GM10248 (cell line): ENCODE measurements at regions not wholly inside any gene's neighbourhood (a gene's known extent, or its start where the extent isn't known, plus 50 kb on each side); places are given as distances from the start of the nearest gene placed in this dataset.

Source experiments
- CTCF ChIA-PET: fragments of 300-600 bp; sonication (Branson Sonifier 250); formaldehyde crosslinking; extraction: SDS; loops from one replicate; lab custom pipeline; 2021; ENCODE audit warnings: antibody characterized with exemption; lab: Yijun Ruan, JAX
- POLR2A ChIA-PET: fragments of 350-650 bp; sonication (Branson Sonifier 250); formaldehyde crosslinking; extraction: SDS; loops from one replicate; lab custom pipeline; 2020; ENCODE audit warnings: antibody characterized with exemption; lab: Yijun Ruan, JAX
- DNase-seq: peaks from one replicate; pipeline ENCODE4 v3.0.0; 2012; ENCODE audit errors: extremely low spot score
- CTCF ChIP-seq: IDR thresholded peaks from 2 replicates; pipeline ENCODE4 v1.5.1; 2012; ENCODE audit warnings: mild to moderate bottlenecking, low read depth; ENCODE audit errors: extremely low read depth, missing control alignments, control extremely low read depth

DNA sequence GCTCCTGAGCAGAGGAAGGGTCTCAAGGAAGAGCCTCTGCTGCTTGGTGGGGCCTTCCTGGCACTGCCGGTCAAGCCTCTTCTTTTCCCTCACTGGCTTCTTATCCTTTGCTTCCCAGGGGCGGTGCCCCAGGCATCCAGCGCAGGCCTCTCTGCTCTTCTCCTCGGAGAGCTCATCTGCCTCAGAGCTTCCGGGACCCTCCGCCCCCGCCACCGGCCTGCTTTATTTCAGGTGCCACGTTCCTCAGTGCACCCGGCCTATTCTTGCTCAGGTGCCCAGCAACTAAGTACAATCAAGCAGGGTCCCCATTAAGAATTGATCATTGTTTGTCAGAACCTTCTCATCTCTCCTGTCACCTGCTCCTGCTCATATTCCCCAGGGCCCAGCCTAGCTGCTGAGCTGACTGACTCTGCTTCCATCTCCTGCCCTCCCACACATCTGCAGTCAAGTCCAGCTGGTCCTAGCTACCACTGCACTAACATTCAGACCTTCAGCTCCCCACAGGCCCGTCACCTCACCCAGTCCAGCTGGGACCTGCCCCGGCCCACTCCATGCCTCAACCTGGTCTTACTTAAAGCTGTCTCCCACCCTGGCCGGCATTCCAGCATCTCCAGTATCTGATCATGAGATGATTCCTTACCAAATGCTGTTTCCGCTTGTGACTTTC is 114.3 kb upstream of the BOD1 start:
- POLR2A ChIA-PET: no interaction called here
- TF ChIP-seq CTCF: no peak
- CTCF ChIA-PET: interaction anchor here (1.0 to 4.6 kb wide), 5 partner anchors 10 to 134 kb away, joined by 3 to 30 read pairs (median 4); no protein-coding TSS in a partner anchor
- DNase-seq: no peak

DNA sequence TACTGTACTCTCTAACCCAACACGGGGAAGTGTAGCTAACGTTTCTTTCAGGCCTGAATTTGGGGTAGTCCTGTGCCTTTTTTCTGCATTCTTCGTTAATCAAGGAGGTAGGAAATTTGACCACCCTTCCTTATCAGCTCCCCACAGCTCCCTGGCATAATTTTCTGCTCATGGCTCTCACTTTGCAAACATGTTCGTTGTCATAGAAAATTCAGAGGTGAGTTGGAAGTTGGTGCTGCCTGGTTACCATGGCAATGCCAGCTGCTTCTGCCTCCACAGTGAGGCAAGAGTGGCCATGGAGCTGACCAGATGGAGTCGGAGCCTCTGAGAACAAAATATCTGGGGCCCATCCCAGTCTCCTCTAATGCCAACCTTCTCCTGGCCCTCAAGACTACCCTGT is 116.6 kb upstream of the BOD1 start:
- ChIA-PET CTCF (interaction anchor here (0.8 to 4.6 kb wide), 11 partner anchors 12 to 240 kb away, joined by 3 to 30 read pairs (median 3); no protein-coding TSS in a partner anchor), POLR2A (no interaction called here)
- DNase-seq: no peak
- no peak for TF ChIP-seq CTCF

DNA sequence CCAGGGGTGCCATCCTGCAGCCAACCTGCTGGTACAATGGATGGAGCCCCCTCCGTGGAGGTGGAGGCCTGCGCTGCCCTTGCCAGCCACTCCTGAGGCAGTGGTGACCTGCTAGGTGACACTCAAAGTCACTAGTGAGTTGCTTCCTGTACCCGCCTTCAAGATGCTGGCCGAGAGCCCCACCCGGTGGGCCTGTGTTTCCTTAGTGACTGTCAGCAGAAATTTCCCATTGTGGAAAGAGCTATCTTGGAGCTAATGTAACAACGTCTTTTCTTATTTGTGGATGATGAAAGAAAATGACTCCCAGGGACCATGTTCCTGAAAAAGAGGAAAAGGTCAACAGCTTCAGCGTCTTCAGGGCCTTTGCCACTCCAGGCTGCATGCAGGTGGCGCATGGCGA is 117.0 kb upstream of the BOD1 start:
- CTCF ChIA-PET: interaction anchor here (0.8 to 4.6 kb wide), 13 partner anchors 9 to 310 kb away, joined by 3 to 30 read pairs (median 3); no protein-coding TSS in a partner anchor
- POLR2A ChIA-PET: no interaction called here
- no peak for TF ChIP-seq CTCF
- no peak for DNase-seq

- TF ChIP-seq CTCF: no peak
- ChIA-PET CTCF (interaction anchor here (0.8 to 4.6 kb wide), 14 partner anchors 9 to 310 kb away, joined by 3 to 30 read pairs (median 3); no protein-coding TSS in a partner anchor), POLR2A (no interaction called here)
- DNase-seq: peak; percentile 82
Measured at GRCh38 chr5:173733831-173734501, 117.5 kb upstream of the BOD1 start.

- ChIA-PET POLR2A (interaction anchor here (0.5 kb wide), 1 partner anchor 9 kb away, joined by 4 read pairs; no protein-coding TSS in a partner anchor), CTCF (interaction anchor here (0.8 to 2.1 kb wide), 5 partner anchors 10 to 119 kb away, joined by 3 to 12 read pairs (median 4); no protein-coding TSS in a partner anchor)
- no peak for TF ChIP-seq CTCF
- DNase-seq: no peak
Measured at GRCh38 chr5:173734716-173735115, 118.3 kb upstream of the BOD1 start.

DNA sequence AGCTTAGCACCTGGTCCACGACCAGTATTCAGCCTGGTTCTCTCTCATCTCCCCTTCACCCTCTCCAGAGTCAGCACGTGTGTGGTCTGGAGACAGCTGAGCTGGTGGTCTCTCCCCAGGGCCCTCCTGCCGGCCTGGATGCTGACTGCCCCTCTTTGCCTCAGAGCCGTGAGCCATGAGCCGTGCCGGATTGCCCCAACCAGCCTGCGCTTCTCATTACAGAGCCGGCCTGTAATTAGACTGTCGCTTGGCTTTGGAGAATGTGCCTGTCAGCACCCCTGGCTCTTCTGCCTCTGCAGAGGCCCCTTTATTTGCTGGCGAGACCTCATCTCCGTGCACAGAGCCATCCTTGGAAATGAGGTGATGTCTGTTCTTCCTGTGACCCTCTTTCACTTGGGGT is 118.7 kb upstream of the BOD1 start:
- POLR2A ChIA-PET: interaction anchor here (0.5 kb wide), 1 partner anchor 9 kb away, joined by 4 read pairs; no protein-coding TSS in a partner anchor
- CTCF ChIA-PET: interaction anchor here (0.8 to 2.1 kb wide), 4 partner anchors 9 to 120 kb away, joined by 3 to 12 read pairs (median 4); no protein-coding TSS in a partner anchor
- DNase-seq: no peak

More for the DNA sequence above, 118.7 kb upstream of the BOD1 start:
- no peak for TF ChIP-seq CTCF
